Neuronal stem cell (in vitro differentiated cells): ENCODE measurements at regions not wholly inside any gene's neighbourhood (a gene's known extent, or its start where the extent isn't known, plus 50 kb on each side); places are given as distances from the start of the nearest gene placed in this dataset.
"Not testable (repeated sequence)": the region's sequence is repeated elsewhere in the genome, so short reads cannot be mapped to it uniquely, and the experiment has no call there.

Source experiments
- DNase-seq: peaks from one replicate; pipeline ENCODE4 v3.0.0-alpha.2; 2013; ENCODE audit warnings: low spot score
- H2AFZ ChIP-seq: one replicate; pipeline ENCODE4 v1.6.1; 2013; ENCODE audit warnings: mild to moderate bottlenecking, low read length, inconsistent platforms
- H2AK5ac ChIP-seq: 2 replicates; pipeline ENCODE4 v1.6.1; 2013; ENCODE audit warnings: low read depth, mild to moderate bottlenecking, inconsistent platforms, low read length, moderate library complexity, mixed read lengths
- H2BK120ac ChIP-seq: 2 replicates; pipeline ENCODE4 v1.6.1; 2013; ENCODE audit warnings: low read depth, mild to moderate bottlenecking, inconsistent platforms, low read length, moderate library complexity, mixed read lengths
- H2BK12ac ChIP-seq: one replicate; pipeline ENCODE4 v1.6.1; 2013; ENCODE audit warnings: low read length, inconsistent platforms
- H2BK15ac ChIP-seq: 2 replicates; pipeline ENCODE4 v1.6.1; 2013; ENCODE audit warnings: mild to moderate bottlenecking, low read length, inconsistent platforms, mixed read lengths
- H2BK5ac ChIP-seq: one replicate; pipeline ENCODE4 v1.6.1; 2013; ENCODE audit warnings: inconsistent platforms, mild to moderate bottlenecking, low read length, moderate library complexity
- H3K14ac ChIP-seq: one replicate; pipeline ENCODE4 v1.6.1; 2013; ENCODE audit warnings: low read length, inconsistent platforms
- H3K18ac ChIP-seq: 2 replicates; pipeline ENCODE4 v1.6.1; 2013; ENCODE audit warnings: low read length, inconsistent platforms
- H3K23ac ChIP-seq: 2 replicates; pipeline ENCODE4 v1.6.1; 2013; ENCODE audit warnings: low read depth, mild to moderate bottlenecking, mixed read lengths, low read length, inconsistent platforms; ENCODE audit not compliant: poor library complexity
- H3K27ac ChIP-seq: replicated peaks from 3 replicates; pipeline ENCODE4 v1.5.1; 2013; ENCODE audit warnings: low read length, inconsistent platforms
- H3K27me3 ChIP-seq, 3 experiments: 2 replicates each; pipeline ENCODE4 v1.6.1; 2013; ENCODE audit warnings: low read length in 3 of 3, mild to moderate bottlenecking in 2 of 3, inconsistent platforms in 1 of 3, low read depth in 1 of 3, mixed read lengths in 1 of 3, moderate library complexity in 1 of 3; ENCODE audit not compliant: control insufficient read depth in 3 of 3, insufficient read depth in 3 of 3
- H3K36me3 ChIP-seq, 2 donors: replicated peaks in 1 of 2; 2 replicates each; pipeline ENCODE4 v1.6.1; 2013; ENCODE audit warnings: low read length in 2 of 2; ENCODE audit not compliant: control insufficient read depth in 2 of 2, insufficient read depth in 2 of 2
- H3K4ac ChIP-seq: 2 replicates; pipeline ENCODE4 v1.6.1; 2013; ENCODE audit warnings: inconsistent platforms, mild to moderate bottlenecking, low read length, moderate library complexity
- H3K4me1 ChIP-seq, 2 donors: 1 replicate in 1 of 2; 2 replicates in 1 of 2; pipeline ENCODE4 v1.6.1; 2013; ENCODE audit warnings: low read length in 2 of 2, low read depth in 1 of 2; ENCODE audit not compliant: control insufficient read depth in 2 of 2, insufficient read depth in 1 of 2
- H3K4me2 ChIP-seq: one replicate; pipeline ENCODE4 v1.6.1; 2013; ENCODE audit warnings: mild to moderate bottlenecking, low read length, inconsistent platforms; ENCODE audit not compliant: insufficient read depth, poor library complexity, severe bottlenecking
- H3K4me3 ChIP-seq, 2 donors: 2 replicates each; pipeline ENCODE4 v1.5.1; 2013; ENCODE audit warnings: low read length in 2 of 2, mild to moderate bottlenecking in 2 of 2, inconsistent platforms in 1 of 2, moderate library complexity in 1 of 2
- H3K79me1 ChIP-seq: one replicate; pipeline ENCODE4 v1.6.1; 2013; ENCODE audit warnings: low read depth, mild to moderate bottlenecking, inconsistent platforms, low read length, moderate library complexity
- H3K9ac ChIP-seq: one replicate; pipeline ENCODE4 v1.6.1; 2013; ENCODE audit warnings: mild to moderate bottlenecking, low read depth, low read length, inconsistent platforms; ENCODE audit not compliant: poor library complexity
- H3K9me3 ChIP-seq, 2 donors: replicated peaks in 1 of 2; 2 replicates each; pipeline versions ENCODE3 to v1.6.1; 2013; ENCODE audit warnings: low read length in 2 of 2, mild to moderate bottlenecking in 2 of 2, inconsistent platforms in 1 of 2, low read depth in 1 of 2, mixed read lengths in 1 of 2, moderate library complexity in 1 of 2; ENCODE audit not compliant: control insufficient read depth in 2 of 2, insufficient read depth in 1 of 2
- H4K8ac ChIP-seq: one replicate; pipeline ENCODE4 v1.6.1; 2013; ENCODE audit warnings: low read depth, mild to moderate bottlenecking, inconsistent platforms, low read length, moderate library complexity
- H4K91ac ChIP-seq: one replicate; pipeline ENCODE4 v1.6.1; 2013; ENCODE audit warnings: low read length, low read depth, mild to moderate bottlenecking, inconsistent platforms; ENCODE audit not compliant: poor library complexity
- WGBS, 2 donors: extraction: QIAGEN DNeasy Blood & Tissue Kit; methylation state at CpG; one replicate each; pipeline ENCODE4 v1.1.7; 2013; ENCODE audit warnings: missing lambda C conversion rate in 2 of 2, mixed read lengths in 1 of 2; ENCODE audit not compliant: insufficient read length in 2 of 2, insufficient replicate concordance in 1 of 2; ENCODE audit errors: extremely low coverage in 2 of 2; 5-methylcytosine and 5-hydroxymethylcytosine counted together

- H2AFZ ChIP-seq, H3K18ac ChIP-seq, H2AK5ac ChIP-seq, H3K4me1 ChIP-seq, H2BK12ac ChIP-seq, H3K4ac ChIP-seq, H3K4me2 ChIP-seq, H3K14ac ChIP-seq, H3K23ac ChIP-seq, H3K4me3 ChIP-seq, H2BK5ac ChIP-seq, H2BK15ac ChIP-seq, DNase-seq, H3K27ac ChIP-seq, H3K79me1 ChIP-seq, H4K8ac ChIP-seq, H2BK120ac ChIP-seq, H3K36me3 ChIP-seq, H3K9ac ChIP-seq, H4K91ac ChIP-seq, H3K9me3 ChIP-seq, H3K27me3 ChIP-seq: not testable (repeated sequence)
- no CpG with 5 or more reads among the region's 7 CpGs for WGBS, 2 donors
These were observed 66.8 kb upstream of the PRSS12 start for GRCh38 chr4:118419626-118420025.

DNA sequence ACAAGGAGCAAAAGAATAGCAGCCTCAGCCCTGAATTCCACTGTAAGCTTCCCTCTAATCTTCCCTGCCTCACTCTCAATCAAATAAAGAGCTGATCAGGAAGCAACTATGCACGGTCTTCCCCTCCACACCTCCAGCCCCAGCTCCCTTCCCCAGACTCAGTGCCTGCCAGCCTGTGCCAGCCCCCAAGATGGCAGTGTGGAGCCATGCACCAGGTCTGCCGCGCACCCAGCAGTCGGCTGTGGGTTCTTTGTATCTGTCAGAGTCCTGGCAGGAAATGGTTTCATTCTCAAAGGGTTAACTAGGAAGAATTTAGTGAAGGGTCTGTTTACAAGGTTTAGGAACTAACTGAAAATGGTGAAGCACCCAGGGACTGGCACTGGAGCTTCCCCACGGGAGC is 71.3 kb upstream of the PRSS12 start:
- H4K91ac ChIP-seq, H3K18ac ChIP-seq, H3K27me3 ChIP-seq, H3K4ac ChIP-seq, H3K4me1 ChIP-seq, H3K9me3 ChIP-seq, H3K27ac ChIP-seq, H3K36me3 ChIP-seq, H2BK120ac ChIP-seq, H3K4me2 ChIP-seq, H3K14ac ChIP-seq, H3K9ac ChIP-seq, H3K4me3 ChIP-seq, H2BK5ac ChIP-seq, H3K23ac ChIP-seq, H3K79me1 ChIP-seq, H2AK5ac ChIP-seq, H4K8ac ChIP-seq, H2BK15ac ChIP-seq, H2BK12ac ChIP-seq: not testable (repeated sequence)
- peak; percentile 18 for DNase-seq
- WGBS, 2 donors: no CpG with 5 or more reads among the region's 5 CpGs
- H2AFZ ChIP-seq: peak overlapping the region; percentile 76

GRCh38 chr4:118428881-118429280 is 76.1 kb upstream of the PRSS12 start:
- not testable (repeated sequence) for H3K18ac ChIP-seq, H3K4me3 ChIP-seq, H2BK12ac ChIP-seq, H4K8ac ChIP-seq, H3K27me3 ChIP-seq, H2AK5ac ChIP-seq, H4K91ac ChIP-seq, H3K4me1 ChIP-seq, H2BK5ac ChIP-seq, H3K4ac ChIP-seq, H3K27ac ChIP-seq, H3K9ac ChIP-seq, H3K4me2 ChIP-seq, H2BK15ac ChIP-seq, H3K79me1 ChIP-seq, DNase-seq, H3K9me3 ChIP-seq, H2BK120ac ChIP-seq, H3K14ac ChIP-seq, H3K23ac ChIP-seq, H2AFZ ChIP-seq, H3K36me3 ChIP-seq
- WGBS, 2 donors: no CpG with 5 or more reads among the region's 1 CpG

DNA sequence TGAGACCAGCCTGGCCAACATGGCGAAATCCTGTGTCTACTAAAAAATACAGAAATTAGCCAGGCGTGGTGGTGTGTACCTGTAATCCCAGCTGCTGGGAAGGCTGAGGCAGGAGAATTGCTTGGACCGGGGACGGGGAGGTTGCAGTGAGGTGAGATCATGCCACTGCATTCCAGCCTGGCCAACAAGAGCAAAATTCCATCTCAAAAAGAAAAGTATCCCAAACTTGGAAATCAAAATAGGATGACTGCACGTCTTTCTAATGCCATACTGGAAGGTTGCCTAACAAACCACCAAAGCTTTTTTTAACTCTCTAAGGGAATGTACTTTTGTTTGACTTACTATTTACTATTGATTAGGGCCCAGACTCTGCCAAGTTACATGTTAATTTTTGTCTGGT is 79.6 kb upstream of the PRSS12 start:
- not testable (repeated sequence) for DNase-seq, H3K4me2 ChIP-seq, H2AFZ ChIP-seq, H3K9ac ChIP-seq, H3K27ac ChIP-seq, H3K79me1 ChIP-seq, H3K23ac ChIP-seq, H3K18ac ChIP-seq, H3K4me1 ChIP-seq, H2BK12ac ChIP-seq, H3K9me3 ChIP-seq, H2BK120ac ChIP-seq, H2AK5ac ChIP-seq, H3K14ac ChIP-seq, H3K4ac ChIP-seq, H4K91ac ChIP-seq, H3K27me3 ChIP-seq, H3K36me3 ChIP-seq, H2BK15ac ChIP-seq, H3K4me3 ChIP-seq, H4K8ac ChIP-seq, H2BK5ac ChIP-seq
- WGBS, 2 donors: no CpG with 5 or more reads among the region's 5 CpGs
